ENCODE measurements at regions not wholly inside any gene's neighbourhood (a gene's known extent, or its start where the extent isn't known, plus 50 kb on each side); places are given as distances from the start of the nearest gene placed in this dataset.

DNA sequence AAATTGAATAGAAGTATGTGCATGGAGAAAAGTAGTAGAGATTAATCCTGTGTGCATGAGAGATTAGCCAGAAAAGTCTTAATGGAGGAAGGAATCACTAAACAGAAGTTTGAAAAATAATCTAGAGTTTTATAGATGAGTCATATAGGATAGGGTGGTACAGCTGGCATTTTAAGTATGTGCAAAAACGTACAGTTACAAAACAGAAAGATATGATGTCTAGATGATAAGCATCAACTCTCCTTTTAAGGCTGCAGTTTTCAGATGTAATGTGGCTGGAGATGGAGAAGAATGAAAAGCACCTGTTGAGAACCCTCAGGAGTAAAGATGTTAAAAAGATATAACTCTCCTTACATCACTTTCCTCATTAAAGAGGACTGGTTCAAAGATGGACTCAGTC lies 271.3 kb downstream of the STK31 start:
- DNase-seq: no peak

DNA sequence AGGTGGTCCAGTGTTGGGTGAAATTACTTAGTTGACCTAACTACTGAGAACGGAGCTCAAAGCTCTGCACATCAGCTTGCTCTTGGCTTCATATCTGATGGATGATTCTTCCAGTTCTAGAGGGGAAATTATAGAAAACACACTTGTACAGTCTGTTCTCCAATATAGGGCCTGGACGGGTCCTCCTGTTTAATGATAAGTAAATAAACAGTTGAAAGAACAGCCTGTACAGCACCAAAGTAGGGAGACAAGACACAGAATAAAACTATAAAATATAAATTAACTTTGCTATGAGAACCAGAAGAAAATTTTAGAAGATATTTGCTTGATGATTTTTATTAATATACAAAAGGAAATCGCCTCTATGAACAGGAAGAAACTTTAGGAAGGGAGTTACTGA lies 271.7 kb downstream of the STK31 start:
- no peak for DNase-seq

DNA sequence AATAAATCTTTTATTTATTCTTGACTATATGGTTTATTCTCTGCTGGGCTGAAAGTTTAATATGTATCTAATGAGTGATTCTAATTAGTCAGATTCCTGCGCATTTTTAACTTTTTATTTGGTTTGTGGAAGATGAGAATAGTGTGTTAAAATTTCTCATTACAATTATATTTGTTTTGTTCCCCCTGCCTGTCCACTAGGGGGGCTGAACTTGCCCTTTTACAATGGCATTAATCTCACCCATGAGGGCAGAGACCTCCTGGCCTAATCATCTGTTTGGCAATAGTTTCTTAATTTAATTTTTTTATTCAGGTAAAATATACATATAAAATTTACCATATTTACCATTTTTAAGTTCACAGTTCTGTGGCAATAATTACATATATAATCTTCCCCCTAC lies 278.5 kb upstream of the NPY start:
- DNase-seq: no peak

DNA sequence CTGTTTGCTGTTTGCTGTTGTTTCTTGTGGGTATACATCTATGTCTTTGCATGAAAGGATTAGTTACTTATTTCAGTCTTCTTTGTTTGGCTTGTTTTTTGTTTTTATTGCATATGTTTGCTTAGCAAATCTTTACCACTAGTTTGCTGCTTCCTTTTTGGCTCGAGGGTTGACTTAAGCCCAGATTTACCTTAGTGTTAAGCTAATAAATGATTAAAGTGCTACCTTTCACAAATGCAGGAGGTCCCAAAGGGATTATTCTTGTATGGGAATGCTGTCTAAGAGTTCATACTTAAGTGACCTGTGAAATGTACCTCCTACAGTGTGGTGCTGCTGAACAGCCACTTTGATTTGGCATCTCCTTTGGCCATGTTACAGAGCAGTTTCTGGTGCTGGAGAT lies 273.5 kb upstream of the NPY start:
- no peak for DNase-seq

DNA sequence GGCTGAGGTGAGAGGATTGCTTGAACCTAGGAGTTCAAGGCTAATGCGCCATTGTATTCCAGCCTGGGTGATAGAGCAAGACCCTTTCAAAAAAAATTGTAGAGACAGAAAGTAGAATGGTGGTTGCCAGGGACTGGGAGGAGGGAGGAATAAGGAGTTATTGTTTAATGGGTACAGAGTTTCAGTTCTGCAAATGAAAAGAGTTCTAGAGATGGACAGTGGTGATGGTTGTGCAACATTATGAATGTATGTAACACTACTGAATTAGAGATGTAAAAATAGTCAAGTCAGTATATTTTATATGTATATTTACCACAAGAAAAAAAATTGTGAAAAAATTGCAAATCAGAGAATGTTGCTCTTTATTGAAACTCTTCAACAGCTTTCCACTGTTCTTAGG lies 266.5 kb upstream of the NPY start:
- DNase-seq: no peak

DNA sequence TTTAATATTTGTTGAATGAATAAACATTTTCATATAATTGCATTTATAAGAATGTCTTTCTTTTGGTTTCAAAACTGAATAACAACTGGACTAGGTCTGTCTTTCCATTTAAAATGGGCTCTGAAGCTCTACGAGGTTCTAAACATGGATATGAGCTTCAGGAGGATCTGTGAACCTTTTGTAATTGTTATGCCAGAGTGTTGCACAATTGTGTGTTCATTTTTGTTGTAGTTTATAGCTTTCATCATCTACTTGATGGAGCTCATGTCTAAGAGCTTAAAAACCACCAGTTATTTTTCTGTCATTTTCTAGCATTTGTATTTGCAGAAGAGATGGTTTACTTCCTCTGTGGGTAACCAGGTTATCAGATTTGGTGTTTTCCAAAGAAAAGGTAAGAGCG lies 265.7 kb upstream of the NPY start:
- no peak for DNase-seq

DNA sequence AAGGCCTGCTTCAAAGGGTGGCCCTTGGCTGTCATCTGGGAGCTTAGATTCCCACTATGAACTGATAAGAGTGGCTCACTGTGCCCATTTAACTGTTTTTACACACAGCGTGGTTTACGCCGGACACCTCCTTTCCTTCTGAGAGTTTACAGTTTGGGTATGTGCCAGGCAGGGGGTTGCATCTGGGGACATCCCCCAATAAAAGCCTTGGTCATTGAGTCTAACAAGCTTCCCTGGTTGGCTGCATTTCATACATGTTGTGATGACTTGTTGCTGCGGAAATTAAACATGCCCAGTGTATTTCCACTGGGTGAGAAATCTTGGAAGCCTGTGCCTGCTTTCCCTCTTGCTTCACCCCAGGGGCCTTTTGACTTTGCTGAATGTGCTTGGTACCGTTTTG lies 264.1 kb upstream of the NPY start:
- DNase-seq: no peak

DNA sequence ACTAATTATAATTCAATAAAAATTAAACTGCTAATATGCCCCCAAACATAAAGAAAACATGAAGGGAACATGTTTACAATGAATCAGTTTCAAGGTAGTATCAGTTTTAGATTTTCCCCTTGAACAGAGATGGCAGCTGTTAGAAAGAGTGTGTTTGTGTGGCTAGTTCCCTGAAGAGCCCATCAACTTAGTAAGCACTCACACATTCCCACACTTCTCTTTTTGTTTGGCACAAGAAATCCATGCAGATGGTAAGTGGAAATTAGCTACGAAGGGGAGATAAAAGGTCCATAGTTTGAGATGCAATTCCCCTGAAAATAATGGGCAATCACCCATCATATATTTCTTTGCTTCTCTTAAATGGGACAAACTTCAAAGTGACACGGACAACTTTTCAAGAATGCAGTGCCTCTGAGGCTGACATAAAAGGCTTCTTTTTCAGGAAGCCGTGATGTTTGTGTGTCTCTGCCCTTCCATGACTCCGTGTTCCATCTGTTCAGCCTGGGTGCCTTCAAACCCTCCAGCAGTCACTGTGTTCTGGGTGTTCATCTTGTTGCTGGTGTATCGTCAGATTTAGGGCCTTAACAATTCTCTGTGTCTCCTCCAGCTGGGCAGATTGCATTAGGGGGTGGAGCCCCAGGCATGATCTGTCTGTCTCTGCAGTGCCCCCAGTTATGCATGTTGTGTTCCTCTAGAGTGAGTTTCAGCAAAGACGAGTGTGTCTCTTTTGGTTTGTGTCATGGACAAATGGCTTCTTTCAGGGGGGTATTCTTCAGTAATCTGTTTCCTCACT lies 259.5 kb upstream of the NPY start:
- DNase-seq: peak; percentile 65

DNA sequence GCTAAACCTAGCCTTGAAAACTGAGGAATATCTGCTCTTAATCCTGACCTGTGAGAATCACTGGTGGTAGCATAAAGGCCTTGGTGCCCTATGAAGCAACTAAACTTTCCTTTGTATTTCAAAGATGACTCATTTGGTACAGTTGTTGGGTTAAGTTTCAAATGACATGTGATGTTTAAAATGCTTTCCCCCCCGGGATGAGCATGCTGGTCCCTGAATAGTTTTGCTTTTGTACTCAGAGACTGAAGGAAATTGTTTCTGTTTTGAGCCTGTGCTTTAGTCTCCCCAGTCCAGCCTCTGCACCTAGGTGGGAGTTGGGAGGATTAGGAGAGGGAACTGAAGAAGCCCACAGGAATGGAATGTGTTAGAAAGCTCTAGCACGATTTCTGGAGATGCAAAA lies 258.9 kb upstream of the NPY start:
- peak; percentile 65 for DNase-seq

DNA sequence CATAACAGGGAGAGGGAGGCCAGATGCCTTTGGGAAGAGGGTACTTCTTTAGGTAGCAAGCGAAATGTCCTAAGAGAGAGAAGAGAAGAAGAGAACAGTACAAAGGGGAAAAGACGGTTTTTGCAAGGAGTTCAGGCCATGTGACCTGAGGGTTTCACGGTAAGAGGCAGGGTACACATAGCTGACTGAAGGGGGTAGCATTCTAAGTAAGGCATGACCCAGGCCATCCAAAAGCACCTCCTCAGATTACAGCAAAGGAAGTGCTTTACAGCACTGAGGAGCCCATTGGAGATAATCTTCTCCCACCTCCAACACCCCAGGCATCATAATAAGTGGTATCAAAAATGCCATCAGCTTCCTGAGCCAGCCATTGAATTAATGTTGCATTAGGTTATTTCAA lies 258.2 kb upstream of the NPY start:
- DNase-seq: no peak

DNA sequence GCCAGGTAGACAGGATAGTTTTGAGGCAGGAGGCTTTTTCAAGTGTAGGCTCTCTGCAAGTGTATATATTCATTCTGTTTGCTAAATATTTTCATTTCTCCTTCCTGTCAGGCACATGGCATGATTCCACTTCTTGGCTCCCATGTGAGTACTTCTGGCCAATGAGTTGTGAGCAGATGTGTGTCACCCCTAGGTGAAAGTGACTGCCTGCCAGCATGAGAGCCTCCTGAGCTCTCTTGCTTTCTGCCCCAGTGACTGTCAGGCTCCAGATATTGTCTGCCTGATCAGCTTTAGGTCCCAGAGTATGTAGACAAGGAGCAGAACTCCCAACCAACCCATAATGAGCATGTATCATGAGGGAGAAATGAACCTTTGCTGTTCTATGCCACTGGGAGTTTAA lies 257.6 kb upstream of the NPY start:
- no peak for DNase-seq

DNA sequence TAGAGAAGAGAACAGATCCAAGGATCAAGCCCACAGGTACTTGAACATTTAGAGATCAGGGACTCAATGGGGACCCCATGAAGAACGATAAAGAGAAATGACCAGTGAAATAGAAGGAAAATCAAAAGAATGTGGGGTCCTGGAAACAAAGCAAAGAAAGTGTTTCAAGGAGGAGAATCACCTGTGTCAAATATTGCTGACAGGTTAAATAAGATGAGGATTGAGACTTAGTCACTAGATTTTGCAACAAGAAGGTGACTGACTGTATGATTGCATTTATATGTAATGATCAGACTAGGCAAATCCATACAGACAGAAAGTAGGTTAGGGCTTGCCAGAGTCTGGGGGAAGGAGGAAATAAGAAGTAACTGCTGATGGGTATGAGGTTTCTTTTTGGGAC lies 254.9 kb upstream of the NPY start:
- no peak for DNase-seq

DNA sequence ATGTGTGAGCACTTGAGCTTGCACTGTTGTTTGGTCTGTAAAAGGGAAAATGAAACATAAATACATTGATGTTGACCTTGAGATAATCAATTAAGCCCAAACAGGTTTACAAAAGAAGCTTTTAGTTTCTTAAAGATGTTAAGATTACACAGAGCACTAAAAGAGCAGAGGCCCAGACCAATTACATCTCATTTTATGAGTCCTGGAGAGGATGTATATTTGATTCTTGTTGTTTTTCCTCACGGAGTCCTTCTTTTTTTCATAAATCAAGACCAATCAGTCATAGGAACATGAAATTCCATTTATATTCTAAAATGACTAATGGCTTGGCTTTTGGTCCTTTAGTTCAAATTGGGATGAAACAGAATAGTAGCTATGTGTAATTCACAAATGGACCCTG lies 249.7 kb upstream of the NPY start:
- DNase-seq: no peak

DNA sequence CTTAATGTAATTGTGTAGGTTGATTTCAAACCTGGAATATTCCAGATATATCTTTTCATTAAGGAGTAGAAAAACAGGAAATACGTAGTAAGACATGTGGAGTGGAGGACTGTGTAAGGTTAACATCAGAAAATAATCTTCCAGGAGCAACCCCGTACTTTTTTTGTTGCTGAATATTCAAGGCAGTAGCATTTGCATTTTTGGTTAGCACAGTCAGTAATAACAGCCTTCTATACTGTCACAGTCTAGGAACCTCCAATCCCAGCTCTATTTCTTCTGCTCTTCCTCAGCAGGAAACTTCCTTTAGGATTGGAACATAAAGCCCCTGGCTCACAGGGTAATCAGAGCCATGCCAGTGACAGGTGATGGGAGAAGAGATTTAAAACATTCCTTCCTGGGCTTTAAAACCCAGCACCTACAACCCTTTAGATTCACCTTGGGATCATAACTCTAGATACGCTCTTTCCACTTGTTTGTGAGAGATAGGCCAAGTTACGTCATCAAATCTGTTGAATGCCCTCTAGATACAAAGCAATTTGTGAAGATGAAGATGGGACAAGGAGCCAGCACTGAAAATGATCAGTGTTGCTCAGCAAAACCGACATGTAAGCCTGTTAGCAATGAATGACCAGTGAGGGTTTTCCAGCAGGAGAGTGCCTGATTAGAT lies 248.5 kb upstream of the NPY start:
- peak; percentile 19 for DNase-seq

DNA sequence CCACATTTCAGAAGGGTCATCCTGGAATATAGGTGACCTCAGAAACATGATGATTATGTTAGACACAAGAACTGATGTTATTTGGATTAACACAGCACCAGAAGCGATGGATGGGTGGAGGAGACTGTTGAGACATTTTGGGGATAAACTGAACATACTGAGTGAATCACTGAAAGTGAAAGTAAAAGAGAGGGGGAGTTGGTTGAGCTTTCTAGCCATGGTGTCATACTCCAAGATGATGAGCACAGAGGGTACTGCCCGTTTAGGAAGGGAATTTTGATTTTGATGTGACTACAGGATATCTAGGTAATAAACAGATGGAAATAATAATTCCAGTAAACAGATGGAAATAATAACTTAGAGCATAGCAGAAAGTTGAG lies 248.0 kb upstream of the NPY start:
- no peak for DNase-seq

DNA sequence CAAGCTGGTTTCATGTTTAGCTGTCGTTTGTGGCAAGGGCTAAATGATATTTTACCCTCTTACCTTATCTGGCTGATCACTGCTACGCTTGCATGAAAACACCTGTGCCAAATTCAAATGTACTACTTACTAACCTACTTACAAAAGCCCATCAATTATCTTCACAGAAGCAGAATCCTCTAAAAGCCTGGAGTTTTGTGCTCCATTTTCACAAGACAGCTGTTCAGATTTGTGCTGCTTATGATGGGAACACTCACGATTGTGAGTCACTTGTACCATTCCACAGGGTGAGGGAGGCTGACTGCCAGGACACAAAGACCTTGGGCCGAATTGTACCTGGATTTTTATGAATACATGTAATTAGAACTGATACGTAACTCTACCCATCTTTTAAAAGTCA lies 245.0 kb upstream of the NPY start:
- no peak for DNase-seq

DNA sequence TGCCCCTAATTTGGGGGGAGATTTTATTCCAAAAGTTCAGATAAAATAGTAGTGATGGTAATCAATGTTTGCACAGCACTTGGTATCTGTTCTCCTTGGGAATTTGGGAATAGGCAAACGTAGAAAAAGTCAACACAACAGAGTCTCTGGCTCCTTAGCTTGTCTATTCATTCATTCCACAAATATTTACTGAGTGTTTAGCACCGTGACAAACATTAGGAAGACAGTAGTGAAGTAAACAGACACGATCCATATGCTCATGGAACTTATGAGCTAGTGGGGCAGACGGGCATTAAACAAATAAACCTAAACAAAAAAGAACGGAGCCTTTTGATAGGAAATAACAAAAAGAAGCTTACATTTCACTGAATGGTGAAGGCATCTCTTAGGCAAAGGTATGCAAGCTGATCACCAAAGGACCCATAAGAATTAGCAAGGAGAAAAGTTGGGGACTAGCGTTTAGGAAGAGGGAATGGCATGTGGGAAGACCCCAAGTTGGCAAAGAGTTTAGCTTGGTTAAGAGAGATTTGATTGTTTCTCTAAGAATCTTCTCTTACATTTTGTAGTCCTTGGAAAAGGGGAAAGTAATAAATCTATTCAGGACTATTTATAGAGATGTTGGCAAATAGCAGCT lies 243.9 kb upstream of the NPY start:
- DNase-seq: no peak

DNA sequence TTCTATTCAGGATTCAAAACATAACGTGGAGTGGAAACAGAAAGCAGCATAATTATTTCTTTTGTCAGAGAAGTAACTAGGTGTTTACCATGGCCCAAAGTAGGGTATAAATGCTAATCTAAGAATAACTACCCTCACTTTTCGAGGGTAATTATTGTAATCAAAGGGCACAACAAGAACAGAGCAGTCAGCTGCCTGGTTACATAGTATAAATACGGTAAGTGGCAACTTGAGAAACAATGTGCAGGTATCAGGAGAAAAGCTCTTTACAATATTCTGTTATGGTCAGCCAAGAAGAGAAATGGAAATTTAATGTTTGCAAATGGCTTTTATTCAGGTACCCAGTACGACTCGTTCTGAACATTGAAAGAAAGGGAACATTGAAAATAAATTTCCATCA lies 242.0 kb upstream of the NPY start:
- DNase-seq: no peak

DNA sequence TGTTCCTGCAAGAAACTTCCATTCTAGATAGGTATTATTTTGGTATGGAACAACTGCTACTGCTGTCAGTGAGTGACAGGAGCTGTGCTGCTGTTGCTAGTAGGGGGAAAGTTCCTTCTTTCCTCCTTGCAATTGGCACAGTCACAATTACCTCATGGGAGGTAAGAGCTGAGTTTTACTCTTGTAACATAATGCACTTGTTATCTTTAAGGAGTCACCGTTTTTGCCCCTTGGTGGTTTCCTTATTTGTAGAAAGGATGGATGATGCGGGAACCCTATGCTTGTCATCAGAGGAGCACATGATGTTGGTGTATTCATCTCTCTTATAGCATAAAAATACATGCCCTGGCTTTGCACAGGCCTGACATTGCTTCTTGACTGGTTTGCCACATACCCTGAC lies 234.7 kb upstream of the NPY start:
- no peak for DNase-seq

DNA sequence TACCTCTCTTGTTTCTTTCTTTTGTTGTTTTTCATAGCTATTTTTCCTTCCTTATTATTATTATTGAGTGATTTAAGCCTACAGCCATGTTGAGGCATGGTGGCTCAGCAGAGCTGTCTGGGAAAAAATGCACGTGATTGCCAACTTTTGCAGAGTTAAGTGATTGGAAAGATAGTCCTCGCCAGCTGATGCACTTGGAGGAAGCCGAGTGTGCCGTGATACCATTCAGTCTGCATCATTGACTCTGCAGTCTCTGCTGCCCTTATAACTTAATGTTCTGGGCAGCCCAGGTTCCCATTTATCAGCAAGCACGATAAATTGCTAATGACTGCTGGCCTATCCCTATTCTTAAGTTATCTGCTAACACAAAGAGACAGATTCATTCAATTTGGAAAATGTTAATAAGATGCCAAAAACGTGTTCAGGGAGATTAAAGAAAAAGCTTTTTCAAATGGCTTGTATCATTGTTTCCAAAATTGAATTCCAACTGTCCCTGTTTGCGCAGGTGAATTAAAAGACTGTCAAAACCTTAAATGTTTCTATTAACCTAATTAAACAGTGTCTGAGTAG lies 232.9 kb upstream of the NPY start:
- DNase-seq: no peak

DNA sequence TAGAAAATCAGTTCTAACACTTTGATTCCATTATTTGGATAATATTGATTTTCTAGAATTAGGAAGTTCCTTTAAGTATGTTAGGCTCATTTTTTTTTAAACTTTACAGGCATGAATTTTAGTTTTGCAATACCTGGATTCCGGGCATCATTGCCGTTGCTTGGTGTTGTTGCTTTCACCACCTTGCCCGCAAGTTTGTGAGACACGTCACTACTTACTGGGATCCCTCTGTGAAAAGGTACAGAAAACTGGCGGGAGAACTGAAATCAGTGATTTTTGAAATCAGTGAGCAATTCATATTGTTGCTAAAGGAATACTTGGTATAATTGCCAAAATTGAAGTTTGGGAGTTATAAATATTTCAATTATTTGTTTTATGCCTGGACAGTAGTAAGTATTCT lies 232.3 kb upstream of the NPY start:
- DNase-seq: no peak

DNA sequence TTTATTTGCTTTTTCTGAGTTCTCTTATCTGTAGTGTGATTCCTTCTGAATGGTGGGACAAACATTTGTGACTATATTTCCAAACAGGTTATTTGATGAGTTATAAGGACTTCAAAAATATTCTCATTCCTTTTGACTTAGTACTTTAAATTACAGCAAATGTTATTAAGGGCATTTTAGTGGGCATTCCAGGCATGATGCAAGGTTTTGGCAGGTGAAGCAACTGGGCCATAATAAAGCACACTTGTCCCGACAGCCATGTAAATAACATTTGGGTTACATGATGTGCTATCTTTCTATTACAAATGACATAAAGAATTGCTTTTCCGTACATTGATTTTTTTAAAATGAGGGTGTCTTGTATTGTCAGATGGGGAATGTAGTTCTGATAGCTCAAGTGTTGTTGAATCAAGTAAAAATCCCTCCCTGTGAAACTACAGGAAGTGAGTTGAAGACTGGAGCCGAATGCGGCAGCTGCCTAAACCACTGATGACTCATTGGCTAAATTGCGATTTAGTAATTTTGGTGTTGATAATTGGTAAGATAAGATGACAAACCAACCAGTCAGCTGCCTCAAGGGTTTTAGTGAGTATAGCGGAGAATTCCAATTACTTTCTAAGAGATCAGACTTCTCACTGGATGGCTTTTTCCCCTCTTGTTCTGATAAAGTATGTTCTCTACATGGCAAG lies 231.3 kb upstream of the NPY start:
- DNase-seq: peak; percentile 88

DNA sequence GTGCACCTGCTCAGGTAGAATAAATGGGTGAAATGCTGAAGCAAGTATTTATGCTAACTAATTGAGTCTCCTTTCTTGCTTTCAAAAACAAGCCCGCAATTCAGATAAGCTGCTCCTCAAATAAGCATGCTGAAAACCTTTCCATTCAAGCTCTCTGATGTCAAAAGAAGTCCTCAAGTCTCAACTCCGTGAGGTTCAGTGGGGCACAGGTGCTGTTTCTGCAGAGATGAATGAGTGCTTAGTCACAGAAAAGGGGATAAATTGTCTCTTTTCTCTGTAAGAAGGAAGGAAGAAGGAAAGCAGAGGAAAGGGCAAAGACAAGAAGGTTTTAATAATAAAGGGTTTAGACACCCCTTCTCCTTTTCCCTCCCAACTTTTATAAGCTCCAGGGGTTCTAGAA lies 229.8 kb upstream of the NPY start:
- DNase-seq: peak; percentile 51

DNA sequence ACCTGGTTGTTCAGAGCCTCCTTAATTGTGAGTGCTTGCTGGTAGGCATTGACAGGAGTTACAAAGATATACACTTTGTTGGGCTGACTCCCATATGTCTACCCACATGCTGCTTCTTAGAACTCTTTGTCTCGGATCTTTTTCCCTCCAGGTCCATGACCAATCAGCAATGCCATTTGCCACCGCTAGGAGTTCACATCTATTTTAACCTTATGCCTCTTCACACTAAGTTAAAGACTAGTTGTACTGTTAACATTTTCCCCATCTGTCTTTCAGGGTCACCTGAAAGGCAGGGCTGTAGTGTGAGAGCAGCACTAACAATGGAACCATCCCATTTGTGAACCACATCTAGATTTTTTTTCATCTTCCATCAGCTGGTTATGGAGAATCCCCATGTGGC lies 226.7 kb upstream of the NPY start:
- no peak for DNase-seq

Data from NCI-H146 (cell line).